ENCODE measurements at regions not wholly inside any gene's neighbourhood (a gene's known extent, or its start where the extent isn't known, plus 50 kb on each side); places are given as distances from the start of the nearest gene placed in this dataset.

- DNase-seq, result no peak
Measured at GRCh38 chr1:186620566-186621350, 59.5 kb downstream of the PTGS2 start.

DNA sequence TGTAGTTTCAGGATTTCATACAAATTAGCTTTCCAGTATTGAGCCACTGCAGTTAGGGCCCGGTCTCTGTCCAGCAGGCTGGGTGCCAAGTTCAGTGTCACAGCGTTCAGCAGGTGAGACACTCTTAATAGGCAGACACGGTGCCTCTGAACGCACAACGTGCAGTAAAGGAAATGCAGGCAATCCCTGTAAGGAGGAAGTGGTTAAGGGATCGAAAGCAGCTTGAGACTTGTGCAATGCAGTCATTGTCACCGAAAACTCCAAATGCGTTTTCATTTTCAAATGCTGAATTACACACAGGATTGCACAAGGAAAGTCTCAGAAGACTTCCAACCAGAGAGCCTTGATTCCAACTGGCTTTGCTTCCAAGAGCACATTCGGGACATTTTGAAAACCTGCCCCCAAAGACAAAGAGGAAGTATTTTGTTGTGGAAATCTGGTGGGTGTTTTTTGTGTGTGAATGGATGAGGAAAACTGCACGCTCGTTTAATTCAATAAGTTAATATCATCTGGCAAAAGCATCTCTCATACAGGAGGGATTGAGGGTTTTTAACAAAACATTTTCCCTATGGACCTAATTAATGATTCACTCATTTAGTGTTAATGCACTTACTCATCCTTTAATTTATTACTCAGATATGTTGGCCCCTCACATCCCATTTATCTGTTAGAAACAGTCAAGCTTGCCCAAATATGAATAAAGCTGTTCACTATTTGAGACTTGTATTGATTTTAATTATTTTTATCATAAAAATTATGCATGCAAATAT lies 61.6 kb downstream of the PTGS2 start:
- peak; percentile 64 to 69 for DNase-seq

- peak; percentile 38 to 45 for DNase-seq
Measured at GRCh38 chr1:186617926-186618325, 62.3 kb downstream of the PTGS2 start.

DNA sequence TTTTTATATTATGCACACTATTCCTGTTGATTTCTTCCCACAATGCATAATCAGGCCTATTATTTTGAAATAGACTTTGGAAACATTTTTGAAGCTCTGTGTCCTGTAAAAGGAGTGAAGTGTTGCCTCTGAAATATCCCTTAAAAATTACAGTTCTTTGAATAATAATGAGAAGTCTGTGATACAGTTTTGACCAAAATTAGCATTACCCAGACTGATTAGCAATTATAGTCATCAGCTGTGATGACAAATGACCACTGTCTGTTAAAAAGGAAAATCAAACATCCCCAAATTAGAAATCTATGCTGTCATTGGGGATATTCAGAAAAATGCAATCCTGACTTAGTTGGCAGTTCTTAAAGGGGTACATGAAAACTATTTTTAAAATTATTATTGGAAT lies 63.7 kb downstream of the PTGS2 start:
- no peak for DNase-seq

- DNase-seq, result no peak
Measured at GRCh38 chr1:186615332-186615731, 64.9 kb downstream of the PTGS2 start.

- no peak for DNase-seq
Measured at GRCh38 chr1:186611156-186611555, 69.1 kb downstream of the PTGS2 start.

DNA sequence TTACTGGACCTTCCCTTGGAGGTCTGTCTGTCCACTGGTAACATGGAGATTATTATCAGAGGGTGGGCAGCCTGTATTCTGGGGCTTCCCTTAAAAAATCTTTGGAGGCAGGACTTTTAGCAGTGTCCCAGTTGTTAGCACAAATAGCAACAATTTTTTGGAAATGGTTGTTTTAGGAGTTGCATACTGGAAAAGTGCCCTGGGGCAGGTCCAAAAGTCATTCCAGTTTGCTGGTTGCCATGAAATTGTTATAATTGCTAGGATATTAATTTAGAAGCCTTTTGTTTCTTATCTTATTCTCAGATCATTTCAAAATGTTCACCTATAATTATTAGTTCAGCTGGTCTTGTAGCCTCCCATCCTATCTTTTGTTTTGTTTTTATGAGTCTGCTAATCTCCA lies 71.0 kb downstream of the PTGS2 start:
- no peak for DNase-seq

DNA sequence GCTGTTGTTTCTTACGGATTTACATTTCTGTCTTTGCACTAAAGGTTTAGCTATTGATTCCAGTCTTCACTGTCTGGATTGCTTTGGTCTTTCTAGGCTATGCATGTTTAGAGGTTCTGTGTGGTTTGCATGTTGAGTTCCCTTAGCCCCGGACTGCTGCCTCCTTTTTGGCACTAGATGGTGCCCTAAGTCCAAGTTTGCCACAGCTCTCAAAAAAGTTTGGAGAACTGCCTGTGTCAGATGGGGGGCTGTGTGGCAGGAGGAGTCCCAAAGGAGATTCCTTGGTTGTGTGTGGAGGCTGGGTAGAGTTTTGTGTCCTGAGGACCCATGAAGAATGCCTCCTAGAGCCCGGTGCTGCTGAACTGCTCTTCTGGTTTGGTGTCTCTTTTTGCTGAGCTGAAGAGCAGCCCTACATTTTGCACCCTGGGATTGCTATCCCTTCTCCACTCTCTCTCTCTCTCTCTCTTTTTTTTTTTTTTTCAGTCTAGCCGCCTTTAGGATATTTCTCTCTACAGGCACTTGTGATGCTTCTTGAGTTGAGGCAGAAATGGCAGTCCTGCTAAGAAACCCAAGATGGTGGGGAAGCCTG lies 74.4 kb downstream of the PTGS2 start:
- peak; percentile 38 to 41 for DNase-seq

- no peak for DNase-seq
Measured at GRCh38 chr1:186595969-186596368, 84.3 kb downstream of the PTGS2 start.

DNA sequence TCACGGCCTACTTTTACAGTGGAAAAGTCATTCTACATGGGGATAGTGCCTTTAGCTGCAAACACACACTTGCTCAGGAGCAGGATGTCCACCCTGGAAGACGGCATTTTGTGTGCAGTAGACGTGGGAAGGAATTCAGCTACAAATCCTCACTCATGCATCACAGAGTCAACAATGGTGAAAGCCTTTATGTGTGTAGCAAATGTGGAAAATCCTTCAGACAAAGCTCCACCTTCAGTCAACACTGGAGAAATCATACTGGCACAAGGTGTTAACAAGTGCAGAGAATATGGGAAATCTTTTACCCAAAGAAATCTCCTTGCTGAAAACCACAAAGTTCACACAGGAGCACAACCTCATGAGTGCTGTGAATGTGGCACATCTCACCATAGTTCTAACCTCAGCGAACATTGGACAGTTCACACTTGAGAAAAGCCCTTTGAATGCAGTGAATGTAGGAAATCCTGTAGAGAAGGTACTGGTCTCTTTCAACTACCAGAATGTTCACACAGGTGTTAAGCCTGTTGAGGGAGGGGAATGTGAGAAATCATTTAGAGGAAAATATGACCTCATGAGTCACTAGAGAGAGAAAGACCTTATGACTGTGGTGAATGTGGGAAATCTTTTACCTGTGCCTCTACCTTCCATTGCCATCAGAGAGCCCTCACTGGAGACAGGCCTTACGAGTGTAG lies 101.8 kb downstream of the PTGS2 start:
- no peak for DNase-seq

DNA sequence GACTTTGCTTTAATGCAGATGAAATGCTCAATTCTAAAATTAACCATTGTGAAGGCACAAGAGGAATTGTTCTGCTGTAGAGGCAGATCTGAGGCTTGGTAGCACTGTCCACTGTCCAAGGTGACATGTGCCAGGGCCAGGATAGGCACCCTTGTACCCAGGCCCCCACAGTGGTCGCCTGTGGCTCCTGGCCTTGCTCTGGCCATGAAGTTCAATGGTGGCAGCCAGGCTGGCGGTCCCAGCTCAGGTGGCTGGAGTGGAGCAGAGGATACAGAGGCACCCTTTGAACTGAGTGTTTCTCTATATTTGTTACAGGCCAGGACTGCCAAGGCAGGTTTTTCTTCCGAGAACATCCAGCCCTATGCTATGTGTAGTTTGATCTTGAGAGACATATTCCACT lies 102.6 kb downstream of the PTGS2 start:
- no peak for DNase-seq

DNA sequence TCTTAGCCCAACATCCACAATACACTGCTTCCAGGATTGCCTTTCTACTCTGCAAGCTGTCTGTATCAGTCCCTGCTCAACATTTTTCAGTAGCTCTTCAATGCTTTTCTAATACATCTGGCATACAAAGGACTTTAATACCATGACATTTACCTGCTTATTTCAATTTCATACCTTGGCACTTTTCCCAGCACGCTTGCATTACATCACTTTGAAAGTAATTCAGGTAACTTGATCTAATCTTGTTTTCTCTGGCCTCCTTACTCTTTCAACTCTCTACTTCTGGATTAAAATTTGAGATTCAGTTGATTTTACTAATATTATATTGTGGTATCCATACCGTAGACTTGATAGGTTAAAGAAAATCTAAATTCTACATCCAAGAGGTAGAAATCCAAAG lies 103.0 kb downstream of the PTGS2 start:
- no peak for DNase-seq

DNA sequence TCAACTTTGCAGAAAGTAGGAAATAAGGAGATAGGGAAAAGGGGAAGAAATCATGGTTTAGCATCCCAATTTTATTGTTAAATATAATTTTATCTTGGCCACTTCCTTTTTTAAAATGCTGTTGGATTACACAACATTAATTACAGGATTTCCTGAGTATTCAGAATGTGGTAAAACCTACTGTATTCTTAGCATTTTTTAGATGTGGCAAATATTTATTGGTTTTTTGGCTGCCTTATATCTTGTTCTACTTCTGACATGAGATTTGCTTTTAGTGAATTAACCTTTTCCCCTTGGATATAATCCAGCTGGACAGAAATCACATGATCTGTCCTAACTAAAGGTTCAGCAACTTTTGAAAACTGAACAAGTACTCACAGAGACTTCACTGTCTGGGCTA lies 104.9 kb downstream of the PTGS2 start:
- no peak for DNase-seq

DNA sequence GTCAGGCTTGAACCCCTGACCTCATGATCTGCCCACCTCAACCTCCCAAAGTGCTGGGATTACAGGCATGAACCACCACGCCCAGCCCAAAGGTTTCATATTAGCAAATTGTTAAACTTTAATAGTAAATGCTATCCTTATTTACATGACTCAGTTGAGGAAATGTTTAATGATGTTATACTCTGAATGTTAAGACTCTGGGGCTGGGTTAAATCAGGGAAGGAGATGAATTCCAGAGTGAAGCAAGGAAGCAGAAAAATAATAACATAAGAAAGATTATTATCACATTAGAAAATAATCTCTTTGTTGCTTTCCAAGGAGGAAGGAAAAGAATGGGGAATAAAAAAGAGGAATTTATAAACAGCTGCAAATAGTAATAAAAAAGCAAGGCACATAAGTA lies 105.3 kb downstream of the PTGS2 start:
- DNase-seq, result no peak

DNA sequence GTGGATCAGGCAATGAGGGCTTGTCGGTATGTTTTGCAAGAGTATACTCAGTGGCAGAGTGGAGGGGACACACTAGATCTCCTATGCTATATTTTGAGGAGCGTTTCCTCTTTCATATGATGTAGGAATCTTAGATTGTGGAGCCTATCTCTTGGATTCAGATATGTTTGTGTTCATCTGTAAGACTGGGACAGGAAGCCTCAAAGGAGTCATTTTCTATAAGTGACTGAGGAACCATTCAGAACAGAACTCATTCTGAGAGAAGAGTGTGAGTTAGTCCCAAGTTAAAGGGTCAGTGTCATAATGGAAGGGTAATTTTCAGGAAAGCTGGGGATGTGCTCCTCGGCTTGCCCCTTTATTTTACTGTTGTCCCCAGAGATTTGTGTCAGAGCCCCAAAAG lies 107.7 kb downstream of the PTGS2 start:
- no peak for DNase-seq

DNA sequence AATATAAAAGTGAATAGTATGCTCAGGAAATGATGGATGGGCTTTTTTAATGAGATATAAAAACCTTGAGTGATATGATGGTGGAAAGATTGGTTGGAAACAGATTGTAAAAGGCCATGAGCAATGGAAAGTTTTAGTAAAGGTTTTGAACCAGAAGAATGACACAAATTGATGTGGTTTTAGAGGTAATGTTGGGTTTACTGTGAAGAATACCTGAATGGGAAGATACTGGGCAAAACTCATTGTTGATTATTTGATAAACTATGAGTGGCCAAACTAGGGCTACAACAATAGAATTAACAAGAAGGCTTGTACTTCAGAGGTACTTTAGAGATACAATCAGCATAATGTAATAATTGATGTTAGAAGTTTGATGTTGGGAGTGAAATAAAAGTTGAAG lies 108.5 kb downstream of the PTGS2 start:
- DNase-seq, result no peak

GRCh38 chr1:186569856-186570255 lies 108.9 kb upstream of the PDC start:
- DNase-seq, result no peak

DNA sequence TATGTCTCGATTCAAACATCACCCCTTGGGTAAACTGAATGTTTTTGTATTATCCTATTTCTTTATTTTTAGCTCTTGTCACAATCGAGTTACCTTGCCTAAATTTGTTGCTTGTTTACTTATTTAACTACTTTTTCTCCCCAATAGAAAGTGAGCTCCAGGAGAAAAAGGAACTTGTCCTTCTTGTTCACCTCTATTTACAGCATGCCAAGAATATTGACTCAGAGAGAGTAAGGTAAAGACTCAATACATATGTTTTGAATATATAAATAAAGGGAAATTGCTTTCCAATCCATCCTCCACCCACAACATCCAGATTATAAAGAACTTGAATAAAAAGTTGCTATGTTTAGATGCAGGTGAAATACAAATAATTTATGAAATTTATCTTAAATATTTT lies 107.3 kb upstream of the PDC start:
- DNase-seq, result no peak

DNA sequence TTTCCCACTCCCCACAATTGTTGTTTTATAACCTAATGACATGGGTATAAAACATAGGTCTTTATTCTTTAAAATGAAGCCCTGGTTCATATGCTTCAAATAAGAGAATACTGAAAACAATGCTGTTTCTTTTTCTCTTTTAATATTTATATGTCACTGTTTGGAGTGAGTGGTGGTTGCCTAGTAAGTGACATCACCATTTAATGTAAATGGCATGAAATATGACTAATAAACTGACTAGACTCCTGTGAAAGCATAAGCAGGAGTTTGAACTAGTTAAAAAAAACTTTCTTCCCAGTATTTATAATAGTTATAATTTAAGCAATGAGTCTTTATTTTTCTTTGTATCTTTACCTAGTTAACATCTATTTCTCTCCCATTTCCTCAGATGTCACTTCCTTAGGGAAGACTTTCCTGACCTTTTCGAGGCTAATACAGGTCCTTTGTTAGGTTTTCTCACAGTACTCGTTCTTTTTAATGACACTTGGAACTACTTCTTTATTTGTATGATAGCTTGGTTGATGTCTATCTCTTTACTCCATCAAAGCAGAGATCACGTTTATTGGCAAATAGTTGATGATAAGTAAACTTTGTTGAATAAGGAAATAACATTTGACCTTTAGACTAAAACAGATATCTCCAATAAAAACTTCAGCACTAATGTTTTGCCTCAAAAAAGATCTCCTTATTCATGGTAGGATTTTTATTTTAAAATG lies 105.4 kb upstream of the PDC start:
- no peak for DNase-seq

DNA sequence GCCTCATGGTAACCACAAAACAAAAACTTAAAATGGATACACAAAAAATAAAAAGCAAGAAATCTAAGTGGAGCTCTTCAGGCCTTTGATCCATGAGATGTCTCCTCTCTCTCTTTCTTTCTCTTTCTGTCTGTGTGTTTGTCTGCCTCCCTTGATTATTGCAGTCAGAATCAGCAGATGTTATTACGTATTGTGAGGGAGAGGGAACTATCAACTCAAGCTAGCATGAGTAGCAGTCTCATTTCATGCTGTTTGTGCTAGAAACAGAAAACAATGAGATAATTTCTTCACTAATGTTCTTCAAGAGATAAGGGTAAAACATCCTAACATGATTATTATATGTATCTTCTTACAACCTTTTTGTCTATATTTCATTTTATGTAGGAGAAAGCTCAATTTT lies 103.7 kb upstream of the PDC start:
- DNase-seq, result peak in 1 of 2 experiments; percentile 15

DNA sequence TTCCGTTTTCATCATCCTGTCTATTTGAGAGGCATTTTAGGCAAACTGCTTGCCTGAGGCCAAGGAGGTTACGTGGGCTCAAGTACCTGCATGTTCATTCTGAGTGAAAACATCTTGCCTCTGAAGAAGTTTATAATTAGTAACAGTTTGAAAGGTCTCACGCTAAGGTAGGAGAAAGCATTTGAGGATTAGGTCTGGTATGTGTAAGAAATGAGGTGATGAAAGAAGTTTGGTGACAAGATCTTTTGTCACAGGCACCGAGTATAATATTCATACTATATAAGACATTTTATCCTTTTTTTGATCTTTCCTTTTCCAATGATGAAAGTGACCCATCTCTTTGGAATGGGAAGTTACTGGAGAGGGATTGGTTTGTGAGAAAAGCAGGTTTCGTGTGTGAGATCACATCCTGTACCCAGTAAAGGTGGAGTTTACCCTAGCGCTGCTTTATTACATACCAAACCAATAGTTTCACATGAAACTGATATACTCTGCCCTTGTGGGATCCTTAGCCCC lies 98.7 kb upstream of the PDC start:
- DNase-seq, result no peak

GRCh38 chr1:186557147-186557777 lies 96.3 kb upstream of the PDC start:
- no peak for DNase-seq

Data from SHP77 (cell line).